HT-29 (cell line): ENCODE measurements at regions not wholly inside any gene's neighbourhood (a gene's known extent, or its start where the extent isn't known, plus 50 kb on each side); places are given as distances from the start of the nearest gene placed in this dataset.

Experiments used
- DNase-seq: peaks from one replicate; pipeline ENCODE4 v3.0.0-alpha.2; 2015; ENCODE audit warnings: low spot score

DNA sequence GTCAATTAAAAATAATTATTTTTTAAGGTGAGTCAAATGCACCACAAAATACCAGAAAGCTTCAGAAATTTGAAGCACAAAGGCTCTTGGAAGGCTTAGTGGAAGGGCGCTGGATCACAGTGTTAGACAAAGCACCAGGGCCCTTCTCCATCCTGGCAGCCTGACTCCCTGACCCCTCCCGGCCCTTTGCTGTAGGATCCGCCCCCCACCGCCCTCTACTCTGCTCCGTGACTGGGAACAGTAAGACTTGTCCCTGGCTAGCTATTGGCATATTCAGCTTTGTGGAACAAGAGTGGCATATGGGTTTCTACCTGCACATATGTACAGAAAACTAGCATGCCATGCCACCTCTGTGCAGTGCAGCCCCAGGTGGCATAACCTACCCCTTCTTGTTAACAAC is 222.1 kb downstream of the SYK start:
- no peak for DNase-seq

DNA sequence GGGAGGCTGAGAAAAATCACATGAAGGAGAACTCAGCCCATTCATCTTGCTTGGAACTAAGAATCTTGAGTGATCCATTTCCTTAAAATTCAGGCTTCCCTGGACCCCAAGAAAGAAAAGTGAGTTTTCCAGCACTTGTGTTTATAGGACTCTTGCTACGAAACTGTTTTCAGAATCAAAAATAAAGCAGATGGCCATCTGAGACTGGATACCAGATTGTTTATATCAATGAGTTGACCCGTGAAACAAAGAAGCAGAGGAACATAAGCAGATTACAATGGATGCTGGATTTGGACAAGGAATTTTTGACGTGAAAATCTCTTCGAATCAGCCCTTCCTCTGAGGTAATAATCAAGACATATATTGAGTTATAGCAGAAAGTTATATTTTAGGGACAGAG is 223.2 kb downstream of the SYK start:
- no peak for DNase-seq

DNA sequence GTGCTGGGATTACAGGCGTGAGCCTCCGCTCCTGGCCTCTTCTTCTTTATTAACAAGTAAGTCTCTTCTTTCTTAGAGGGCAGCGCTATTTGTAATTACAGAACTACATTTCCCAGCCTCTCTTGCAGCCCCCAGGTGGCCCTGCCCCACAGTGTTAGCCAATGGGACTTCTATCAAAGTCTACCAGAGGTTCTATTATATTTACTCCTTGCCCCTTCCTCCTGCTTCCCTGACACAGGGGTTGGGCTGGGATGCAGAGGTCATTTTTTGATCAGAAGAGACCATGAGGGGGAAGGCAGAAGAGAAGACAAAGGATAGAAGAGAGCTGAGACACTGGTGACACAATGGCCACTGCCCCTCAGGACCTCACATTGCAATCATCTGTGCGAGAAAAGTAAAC is 224.2 kb downstream of the SYK start:
- DNase-seq, result no peak

DNA sequence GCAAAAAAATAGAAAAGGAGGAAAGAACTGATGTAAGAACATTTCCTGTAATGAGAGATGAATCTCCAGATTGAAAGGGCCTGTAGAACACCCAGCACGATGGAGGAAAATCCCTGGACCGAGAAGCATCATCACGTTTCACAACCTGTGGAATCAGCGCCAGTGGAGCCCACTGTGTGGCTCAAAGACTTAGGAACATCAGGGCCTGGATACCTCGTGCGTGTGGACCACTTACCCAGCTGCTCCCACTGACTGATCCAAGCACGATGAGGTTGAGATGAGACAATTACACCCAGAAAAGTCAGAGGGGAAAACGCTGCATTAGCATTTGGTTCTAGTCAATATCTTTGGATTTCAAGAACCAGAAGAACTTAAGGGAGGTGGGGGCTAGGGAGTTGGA is 224.6 kb downstream of the SYK start:
- DNase-seq, result no peak

DNA sequence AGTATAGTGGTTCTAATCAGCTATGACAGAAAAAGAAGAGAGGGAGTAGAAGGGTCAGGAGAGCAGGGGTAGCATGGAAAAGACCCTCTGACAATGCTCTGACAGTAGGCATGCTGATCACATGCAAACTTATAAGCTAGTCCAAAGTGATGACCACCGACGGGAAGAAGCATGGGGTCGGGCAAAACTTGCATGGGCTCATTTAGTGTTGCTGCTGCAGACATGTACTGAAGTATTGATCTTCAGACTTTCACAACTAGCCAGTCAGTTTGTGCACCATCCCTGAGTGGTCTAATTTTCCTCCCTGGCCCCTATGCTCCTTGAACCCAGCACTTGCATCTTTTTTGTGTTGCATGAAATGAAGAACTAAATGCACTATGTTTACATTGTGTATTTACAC is 225.4 kb downstream of the SYK start:
- no peak for DNase-seq

DNA sequence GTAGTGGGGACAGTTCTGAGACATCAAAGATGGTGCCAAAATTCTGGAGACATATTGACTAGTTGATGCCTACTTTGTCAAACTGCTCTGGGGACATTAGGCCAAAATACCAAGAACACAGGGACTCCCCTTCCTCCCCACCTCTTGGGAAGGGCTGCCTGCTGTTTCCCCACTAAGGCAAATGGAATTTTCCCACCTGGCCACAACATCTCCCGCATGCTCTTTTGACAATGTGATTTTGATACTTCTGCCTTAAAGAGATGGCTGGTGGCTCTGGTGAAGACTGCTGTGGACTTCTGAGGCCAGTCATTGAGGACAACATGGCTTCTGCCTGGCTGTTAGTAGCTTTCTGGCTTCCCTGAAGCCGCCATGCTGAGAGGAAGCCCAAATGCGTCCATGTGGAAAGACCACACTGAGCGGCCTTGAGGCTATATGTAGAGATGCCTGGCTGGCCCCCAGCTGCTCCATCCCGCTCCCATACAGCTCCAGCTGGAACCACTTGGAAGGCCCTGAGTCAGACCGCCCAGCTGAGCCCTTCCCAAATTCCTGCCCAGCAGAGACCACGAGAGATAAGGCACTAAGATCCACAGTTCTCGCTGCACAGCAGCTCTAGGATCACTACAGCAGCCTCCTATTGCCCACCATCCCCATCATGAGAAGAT is 226.7 kb downstream of the SYK start:
- DNase-seq, result no peak

DNA sequence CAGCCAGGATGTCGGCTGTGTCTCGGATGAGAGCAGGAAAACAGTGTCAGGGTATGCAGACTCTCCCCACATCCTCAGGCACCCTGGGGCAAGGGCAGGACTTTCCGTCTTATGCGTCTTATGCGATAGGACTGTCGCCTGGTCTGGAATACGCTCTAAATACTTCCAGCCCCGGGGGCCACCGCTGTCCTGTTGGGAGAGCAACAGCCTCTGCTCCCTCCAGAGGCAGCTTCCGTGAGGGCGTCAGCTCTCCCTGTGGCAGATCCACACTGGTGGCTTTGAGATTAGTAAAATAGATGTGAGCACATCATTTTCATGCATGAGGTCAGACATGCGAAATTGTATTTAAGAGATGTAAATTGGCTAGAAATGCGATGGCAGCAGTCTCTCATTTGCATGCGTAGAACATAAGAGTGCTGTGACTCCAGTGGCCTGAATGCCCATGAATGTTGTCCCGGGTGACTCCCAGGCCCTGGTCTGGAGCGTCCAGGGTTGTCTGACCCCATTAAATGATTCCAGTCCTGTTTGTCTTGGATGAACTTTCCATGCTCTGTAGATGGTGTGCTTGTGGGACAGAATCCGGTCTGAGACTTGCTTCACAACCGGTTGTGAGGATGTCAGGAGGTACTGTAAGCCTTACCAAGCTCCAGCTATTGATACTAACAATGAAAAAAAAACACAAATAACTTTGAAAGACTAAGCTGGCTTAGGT is 228.2 kb downstream of the SYK start:
- no peak for DNase-seq

DNA sequence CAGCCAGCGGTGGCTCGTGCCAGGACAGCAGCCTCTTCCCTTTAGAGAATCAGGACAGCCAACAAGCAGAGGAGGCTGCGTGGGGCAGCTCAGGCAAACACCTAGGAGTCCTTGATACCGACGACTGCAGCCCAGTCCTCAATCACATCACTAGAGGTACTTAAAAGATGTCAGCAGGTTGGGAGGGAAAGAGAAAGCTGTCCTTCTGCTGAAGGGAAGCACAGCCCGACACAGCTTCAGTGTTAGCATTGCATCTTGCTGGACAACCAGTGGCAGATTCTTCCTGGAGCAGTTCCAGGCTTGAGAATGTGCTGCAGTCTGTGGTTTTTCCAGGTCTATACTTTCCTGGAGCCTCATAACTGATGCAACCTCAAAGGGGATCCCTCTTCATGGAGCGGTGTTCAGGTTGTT is 230.5 kb downstream of the SYK start:
- no peak for DNase-seq

DNA sequence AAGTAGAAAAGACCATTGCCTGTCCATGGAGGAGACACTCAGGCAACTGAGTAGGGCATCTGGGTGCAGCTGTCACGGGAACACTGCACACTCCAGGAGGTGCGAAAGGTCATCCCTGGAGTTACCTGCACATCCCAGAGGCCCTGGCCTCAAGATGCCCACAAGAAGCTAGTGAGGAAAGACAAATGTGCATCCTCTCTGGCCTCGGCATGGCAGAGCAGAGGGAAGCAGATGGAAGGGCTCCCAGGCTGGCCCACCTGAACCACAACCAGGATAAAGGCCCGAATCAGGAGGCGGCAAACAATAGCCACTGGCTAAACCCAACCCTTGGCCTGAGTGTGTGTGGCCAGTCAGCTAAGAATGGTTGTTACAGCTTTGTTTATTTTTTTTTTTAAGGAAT is 231.7 kb downstream of the SYK start:
- no peak for DNase-seq

DNA sequence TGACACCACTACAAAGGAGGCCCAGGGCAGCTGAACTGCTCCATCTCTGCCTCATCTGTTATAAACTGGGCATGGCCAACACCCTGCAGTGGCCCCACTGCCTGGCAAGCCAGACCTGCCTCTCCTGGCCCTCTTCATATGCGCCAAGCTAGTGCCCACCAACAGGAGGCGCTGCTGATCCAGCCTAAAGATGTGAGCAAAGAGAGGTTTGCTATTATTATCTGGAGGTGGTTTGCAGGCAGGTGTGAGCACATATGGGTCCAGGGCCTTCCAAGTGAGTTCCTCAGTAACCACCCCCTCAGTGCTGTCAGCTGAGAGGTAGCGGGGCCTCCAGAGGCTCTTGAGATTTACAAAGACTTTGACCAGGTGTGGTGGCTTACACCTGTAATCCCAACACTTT is 232.2 kb downstream of the SYK start:
- DNase-seq, result peak; percentile 4

DNA sequence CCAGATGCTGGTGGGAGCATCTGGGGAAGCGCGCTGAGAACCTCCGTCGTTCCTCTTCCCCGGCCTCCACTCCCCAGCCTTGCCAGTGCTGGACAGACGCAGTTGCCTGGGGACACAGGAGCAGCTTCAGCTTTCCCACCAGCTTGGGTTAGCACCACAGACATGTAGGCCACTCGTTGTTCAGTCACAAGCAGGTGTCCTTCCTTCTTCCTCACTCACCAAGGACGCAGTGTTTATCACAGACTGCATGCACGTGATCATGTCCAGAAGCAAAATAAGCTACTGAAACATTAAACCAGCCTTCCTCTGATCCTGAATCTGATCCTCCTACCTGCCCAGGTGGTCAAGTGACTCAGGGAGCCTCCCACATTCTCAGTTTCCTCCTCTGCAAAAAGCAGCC is 232.9 kb downstream of the SYK start:
- no peak for DNase-seq

DNA sequence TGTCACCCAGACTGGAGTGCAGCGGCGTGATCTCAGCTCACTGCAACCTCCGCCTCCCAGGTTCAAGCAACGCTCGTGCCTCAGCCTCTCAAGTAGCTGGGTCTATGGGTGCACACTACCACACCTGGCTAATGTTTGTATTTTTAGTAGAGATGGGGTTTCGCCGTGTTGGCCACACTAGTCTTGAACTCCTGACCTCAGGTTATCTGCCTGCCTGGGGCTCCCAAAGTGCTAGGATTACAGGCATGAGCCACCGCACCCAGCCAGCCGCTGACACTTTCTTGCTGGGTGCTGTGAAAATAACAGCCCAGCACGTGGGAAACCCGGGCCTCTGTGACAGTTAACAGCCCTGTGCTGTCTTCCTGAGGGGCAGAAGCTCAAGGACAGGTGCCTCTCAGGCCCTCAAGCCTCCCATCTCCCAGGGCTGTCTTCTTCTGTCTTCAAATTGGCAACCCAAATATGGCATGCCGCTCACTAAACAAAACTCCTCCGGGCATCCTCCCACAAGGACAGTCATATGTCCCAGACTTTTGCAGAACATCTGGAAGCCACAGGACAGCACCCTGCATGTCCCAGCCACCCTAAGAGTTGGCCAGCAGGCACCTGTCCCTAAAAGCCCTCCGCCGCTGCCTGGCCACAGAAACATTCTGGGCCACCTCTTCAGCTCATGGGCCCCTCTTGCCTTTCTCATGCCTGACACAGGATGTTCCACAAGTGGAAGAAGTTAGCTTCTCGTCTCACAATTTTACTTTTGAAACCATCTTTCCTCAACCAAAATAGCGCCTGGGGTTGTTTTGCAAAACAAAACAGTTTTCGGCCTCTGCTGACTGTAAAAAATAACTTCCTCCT is 233.6 kb downstream of the SYK start:
- DNase-seq, result no peak

DNA sequence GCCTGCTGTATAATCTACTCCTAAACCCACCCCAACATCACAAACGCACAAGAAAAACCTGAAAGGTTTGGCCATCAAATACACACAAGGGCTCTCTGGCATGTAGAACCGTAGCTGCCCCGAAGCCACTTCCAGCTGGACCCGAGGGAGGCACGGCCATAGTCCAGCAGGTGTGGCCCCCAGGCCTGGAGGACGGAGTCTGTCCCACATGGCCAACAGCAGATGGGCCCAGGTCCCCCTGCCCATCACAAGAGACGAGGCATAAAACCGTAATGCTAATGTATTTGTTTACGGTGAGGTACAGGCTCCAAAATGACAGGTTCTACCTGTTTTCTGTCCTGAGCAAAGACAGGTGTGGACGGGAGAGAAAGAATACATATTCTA is 234.2 kb downstream of the SYK start:
- no peak for DNase-seq

DNA sequence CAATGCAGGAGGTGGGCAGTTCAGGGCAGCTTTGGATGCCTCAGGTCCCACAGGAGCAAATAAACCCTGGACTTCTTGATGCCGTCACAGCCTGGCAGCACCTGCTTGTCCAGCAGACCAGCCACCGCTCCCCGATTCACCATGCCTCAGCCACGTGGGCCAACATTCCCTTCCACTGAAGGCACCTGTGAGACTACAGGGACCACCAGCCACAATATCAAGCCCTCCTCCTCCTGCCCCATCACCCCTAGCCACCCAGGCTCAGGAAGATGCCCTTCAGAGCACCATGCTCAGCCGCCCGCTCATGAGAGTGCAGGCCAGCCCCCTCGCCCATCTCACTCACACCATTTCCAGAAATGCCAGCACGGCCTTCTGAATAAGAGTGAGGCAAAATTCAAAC is 234.7 kb downstream of the SYK start:
- no peak for DNase-seq

DNA sequence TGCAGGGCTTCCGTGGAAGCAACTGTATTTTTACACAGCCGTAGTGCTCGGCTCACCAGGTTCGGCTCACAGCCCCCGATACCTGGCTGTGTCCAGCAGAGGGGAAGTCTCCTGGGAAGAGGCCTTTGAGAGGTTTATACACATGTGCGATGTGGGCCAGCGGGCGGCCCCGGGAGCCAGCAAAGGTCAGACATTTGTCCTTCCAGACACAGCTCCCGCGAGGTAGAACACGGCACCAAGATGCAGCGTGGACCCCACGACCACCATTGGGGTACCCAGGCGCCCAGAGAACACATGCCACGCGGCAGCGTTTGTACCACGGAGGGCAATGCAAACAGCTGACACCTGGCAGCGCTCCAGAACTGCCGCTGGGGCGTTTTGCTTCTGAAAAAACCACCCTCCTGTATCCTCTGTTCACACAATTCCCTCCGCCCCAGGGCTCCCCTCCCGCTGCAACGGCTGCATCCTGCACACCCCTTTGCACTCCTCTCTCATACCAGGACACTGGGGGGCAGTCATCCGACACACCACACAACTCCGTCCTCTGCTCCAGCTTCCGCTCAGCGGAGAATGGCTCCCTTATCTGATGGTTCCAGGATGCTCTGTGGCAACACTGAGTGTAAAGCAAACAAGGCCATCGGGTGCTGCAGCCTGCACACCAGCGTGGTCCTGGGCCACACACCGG is 235.3 kb downstream of the SYK start:
- DNase-seq, result peak; percentile 89

DNA sequence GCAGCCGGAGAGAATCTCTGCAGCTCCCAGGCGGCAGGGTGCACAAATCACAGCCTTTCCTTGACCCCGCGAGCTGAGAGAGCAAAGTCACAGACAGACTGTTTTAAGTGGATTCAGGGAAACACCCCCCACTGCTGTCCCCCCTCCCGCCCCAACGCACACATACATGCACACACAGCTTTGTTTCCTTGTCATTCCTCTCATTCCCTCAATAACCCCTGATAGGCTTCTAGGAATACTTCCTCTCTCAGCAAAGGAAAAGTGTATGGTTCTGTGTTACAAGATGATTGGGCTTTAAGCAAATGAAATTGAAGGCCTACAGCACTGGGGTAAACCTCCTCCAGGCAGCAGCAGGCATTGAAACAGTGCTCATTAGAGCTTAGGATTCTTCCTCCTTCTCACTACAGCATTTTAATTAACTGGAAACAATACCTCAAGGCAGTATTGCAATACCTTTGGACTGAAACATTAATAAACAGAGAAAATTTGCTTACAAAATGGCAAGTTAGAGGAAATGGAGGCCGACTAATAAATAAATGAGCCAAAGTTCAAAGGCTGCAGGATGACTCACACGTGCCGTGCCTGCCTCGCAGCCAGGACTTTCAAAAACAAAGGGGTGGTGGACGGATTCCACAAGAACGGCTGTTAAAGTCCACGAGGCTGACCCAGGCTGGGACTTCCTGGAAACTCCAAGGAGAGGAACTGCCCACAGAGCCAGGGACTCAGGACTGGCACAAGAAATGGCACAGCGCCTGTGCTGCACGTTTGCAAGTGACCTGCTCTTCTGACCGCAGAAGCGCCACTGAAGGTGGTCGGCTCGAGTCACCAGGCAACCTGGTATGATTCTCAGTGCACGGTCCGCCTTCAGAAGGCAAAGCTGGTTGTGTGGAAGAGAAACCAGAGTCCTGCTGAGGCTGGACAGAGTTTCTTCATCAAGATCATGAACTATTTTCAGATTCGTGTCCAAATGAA is 236.2 kb downstream of the SYK start:
- DNase-seq, result peak; percentile 80

DNA sequence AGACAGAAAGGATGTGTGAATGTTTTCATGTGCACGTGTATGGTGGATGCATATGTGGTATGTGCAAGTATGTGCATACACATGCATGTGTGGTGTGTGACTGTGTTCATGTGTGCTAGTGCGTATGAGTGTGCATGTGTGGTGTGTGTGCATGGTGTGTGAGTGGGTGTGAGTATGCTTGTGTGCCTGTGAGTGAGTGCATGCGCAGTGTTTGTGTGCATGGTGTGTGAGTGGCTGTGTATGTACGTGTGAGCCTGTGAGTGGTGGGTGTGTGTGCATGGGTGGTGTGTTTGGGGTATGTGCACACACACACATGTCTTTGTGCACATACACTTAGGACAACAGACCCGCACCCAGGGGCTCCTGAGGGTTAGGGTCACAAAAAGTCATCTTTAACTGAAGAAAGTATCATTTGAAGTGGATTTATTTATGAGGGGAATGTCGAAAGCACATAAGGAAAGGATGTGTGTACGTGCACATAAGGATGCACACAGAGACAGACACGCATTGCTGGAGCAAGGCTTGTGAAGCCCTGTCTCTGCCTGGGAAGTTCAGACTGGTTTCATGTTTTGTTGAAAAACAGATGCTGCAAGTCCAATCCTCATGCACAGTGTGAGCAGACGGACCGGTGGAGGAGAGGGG is 237.0 kb downstream of the SYK start:
- DNase-seq, result no peak

DNA sequence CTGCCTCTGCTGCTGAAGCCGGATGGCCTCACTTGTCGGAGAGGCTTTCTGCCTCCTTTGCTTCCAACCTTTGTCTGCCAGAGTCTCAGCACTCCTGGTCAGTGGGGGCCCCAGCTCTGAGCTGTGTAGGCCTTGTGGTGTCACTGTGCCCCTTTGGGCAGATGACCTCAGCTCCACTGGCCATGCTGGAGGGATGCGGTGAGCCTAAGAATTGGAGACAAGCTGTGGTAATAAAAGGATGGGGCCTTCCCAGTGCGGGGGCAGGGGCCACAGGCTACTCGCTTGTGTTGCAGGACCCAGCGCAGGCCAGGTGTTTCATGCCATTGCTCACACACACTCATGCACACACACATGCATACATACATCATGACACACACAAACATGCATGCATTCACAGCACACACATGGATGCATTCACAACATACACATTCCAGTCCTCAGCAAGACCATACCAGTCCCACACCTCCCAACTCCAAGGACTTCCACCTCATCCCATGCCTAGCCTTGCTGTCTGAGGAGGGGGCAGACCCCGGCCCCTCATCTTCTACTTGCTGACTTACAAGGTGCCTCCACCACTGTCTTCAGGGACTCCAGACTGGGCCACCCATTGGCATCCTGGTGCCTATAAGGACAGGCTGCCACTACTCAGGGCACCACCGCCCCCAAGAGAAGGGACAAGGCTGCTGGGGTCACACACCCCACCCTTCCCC is 237.7 kb downstream of the SYK start:
- no peak for DNase-seq

DNA sequence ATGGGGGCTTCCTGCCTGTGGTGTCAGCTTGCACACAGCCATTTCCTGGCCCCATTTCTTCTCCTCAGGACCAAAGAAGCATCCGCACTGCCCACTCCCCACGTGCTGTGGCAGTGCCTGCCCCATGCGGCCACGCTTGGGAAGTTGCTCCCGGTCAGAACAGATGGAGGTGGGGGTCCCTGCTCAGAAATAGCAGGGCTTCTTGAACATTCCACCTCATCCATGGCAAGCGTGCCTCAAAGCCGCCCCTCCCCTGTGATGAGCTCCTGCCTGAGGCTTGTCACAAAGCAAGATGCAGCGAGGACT is 238.2 kb downstream of the SYK start:
- DNase-seq, result no peak
